NOMO-1 treated with DMSO at 0.1 percent for 48 hours (cell line): ENCODE measurements at regions not wholly inside any gene's neighbourhood (a gene's known extent, or its start where the extent isn't known, plus 50 kb on each side); places are given as distances from the start of the nearest gene placed in this dataset.

ENCODE experiments used
- DNase-seq: peaks from one replicate; lab custom pipeline; 2025; ENCODE audit not compliant: unreplicated experiment; lab: John Stamatoyannopoulos, UW

- DNase-seq: no peak
Observed at GRCh38 chr7:68321776-68322496, 1276.3 kb upstream of the AUTS2 start.

GRCh38 chr7:68324621-68325020 is 1273.7 kb upstream of the AUTS2 start:
- no peak for DNase-seq

- no peak for DNase-seq
Observed at GRCh38 chr7:68334216-68334615, 1264.1 kb upstream of the AUTS2 start.

DNA sequence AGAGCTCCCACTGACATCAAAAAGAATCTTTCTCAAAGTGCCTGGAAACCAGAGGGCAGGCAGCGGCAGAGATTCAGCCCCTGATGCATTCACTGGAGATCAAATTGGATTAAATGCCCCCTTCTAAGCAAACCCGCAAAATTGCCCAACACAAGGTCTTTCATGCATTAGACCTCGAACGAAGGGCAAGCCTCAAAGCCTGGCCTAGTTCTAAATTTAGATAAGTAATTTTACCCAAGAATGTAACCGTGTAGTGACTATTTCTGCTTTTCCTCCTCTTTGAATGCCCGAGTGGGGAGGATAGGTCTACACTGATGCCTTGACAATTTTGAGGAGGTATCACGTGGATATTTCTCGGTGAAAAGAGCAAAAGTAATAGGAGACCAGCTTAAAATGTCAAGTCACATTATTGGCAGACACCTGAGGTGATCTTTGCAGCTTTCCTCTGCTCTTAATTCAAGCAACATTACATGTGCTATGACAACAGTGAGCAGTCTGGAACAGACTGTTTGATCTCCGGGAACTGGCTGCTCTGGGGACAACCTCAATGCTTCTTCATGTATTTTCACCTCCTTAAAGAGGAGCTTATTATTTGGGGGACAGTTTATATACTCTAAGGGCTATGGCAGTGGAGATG is 1263.5 kb upstream of the AUTS2 start:
- no peak for DNase-seq

DNA sequence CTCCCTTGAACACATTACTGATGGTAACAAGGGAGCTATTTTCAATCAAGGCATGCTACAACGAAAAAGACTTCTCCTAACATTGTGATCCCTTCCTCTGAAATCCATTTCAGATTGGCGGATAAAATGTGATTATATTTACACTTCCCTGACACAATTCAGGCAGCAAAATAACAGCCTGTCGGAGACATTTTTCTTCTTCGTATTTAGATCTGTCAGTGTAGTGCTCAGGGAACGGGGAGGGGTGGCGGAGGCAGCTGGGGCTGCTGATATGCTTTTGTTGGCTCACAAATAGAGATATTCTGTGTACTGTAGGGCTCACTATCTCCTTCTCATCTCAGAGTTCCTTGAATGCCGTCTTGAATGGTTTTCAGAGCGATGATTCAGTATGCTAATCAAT is 1261.7 kb upstream of the AUTS2 start:
- DNase-seq: no peak

GRCh38 chr7:68348401-68348800 is 1249.9 kb upstream of the AUTS2 start:
- no peak for DNase-seq

- no peak for DNase-seq
Observed at GRCh38 chr7:68362745-68363518, 1235.3 kb upstream of the AUTS2 start.

- no peak for DNase-seq
Observed at GRCh38 chr7:68364886-68365625, 1233.2 kb upstream of the AUTS2 start.

DNA sequence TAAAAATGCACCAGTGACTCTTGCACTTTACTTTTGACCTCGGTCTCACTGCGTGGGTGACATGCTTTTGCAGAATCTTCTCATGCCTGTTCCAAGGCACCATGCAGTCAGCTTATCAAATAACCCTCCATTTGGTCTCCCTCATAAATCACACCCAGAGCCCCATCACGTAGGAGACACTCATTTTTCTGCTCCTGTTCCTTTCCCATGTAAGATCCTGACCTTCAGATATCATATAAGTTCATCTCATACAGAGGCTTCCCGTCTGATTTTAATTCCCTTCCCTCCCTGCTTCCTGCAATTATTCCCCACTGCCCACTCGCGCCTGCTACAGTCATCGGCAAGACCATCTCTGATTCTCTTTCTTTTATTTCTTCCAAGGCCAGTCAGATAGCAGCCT is 1226.3 kb upstream of the AUTS2 start:
- no peak for DNase-seq

GRCh38 chr7:68376131-68376661 is 1222.1 kb upstream of the AUTS2 start:
- DNase-seq: no peak

GRCh38 chr7:68381731-68382130 is 1216.5 kb upstream of the AUTS2 start:
- DNase-seq: no peak

GRCh38 chr7:68384581-68384980 is 1213.7 kb upstream of the AUTS2 start:
- no peak for DNase-seq

- no peak for DNase-seq
Observed at GRCh38 chr7:68393051-68393450, 1205.2 kb upstream of the AUTS2 start.

DNA sequence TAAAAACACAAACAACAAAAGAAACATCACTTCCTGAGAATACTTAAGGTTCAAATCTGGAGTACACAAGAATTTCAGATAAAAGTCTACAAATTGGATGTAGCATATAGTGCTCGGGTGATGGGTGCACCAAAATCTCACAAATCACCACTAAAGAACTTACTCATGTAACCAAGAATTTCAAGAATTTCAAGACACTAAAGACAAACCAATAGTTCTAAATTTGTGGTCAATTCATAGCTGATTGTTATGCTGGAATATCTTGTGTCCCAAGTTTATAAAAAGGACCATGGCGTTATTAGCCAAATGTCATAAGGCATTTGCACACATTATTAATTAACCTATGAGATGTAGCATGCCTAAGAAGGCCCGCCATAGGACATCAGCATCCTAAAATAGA is 1204.1 kb upstream of the AUTS2 start:
- DNase-seq: no peak

- DNase-seq: no peak
Observed at GRCh38 chr7:68399991-68400590, 1198.2 kb upstream of the AUTS2 start.

DNA sequence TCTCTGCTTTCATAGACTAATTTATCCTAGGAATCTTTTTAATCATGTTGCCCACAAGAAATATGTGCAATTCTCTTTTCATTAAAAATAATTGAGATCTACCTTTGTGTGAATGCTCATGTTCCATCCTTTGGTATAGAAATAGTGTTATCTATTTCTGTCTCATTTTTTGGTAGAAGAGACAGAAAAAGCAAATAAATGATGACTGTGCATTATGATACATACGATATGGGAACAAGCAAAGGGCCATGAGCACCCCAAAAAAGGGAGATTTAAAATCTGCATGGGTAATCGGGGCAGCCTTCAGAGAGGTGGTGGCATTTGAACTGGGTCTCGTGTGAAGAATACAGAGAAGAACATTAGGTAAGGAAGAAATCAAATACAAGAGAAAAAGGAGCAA is 1197.5 kb upstream of the AUTS2 start:
- DNase-seq: no peak

DNA sequence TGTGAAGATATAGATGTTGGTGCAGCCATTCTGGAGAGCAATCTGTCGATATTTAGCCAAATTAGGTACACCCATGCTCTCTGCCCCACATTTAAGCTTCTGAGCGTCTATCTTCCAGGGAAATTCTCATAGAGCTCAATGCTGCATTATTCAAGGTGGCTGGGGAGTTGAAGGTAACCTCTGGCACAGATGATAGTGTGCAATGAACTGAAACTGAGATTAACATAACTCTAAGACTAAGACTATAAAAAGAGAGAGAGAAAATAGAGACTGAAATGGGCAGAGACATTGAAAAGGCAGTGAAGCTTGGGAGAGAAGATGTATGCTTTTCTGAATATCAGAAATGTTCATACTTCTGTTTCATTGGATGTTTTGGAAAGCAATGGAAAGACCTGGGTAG is 1197.0 kb upstream of the AUTS2 start:
- no peak for DNase-seq

DNA sequence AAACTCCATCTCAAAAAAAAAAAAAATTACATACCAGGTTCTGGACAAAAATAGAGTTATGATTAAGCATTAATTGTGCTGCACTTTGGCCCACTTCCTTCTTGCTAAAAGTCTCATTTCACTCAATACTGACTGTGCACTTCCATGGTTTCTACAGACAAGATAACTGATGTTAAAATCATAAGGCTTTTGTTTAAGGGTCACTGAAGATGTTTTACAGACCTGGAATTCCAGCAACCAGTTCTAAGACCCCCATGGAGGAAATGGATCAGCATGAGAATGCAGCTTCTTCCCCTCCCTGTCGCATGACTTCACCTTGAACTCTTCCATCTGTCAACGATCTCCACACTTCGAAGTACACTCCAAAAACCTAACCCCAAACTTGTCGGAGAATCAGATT is 1191.8 kb upstream of the AUTS2 start:
- DNase-seq: no peak

GRCh38 chr7:68407460-68407859 is 1190.8 kb upstream of the AUTS2 start:
- DNase-seq: no peak

GRCh38 chr7:68408873-68409272 is 1189.4 kb upstream of the AUTS2 start:
- no peak for DNase-seq

GRCh38 chr7:68409851-68410250 is 1188.4 kb upstream of the AUTS2 start:
- DNase-seq: no peak
